ENCODE measurements at regions not wholly inside any gene's neighbourhood (a gene's known extent, or its start where the extent isn't known, plus 50 kb on each side); places are given as distances from the start of the nearest gene placed in this dataset.

DNA sequence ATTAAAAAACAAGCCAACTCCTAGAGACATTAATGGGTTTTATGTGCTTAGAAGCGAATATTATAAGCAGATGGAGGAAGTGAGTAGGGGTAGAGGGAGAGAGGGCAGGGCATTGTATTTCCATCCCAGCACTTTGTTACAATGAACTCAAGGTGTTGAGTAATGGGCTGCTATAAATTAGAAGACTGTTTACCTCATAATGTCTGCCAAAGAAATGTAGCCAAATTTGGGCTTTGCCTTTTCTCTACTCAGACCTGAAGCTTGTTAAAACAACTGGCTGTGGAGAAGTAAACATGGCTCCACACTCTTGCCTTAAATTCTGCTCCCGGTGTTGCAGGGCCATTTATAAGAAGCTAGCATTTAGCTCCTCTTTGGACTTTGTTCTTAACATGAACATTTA is 134.7 kb downstream of the PMP22 start:
- TF ChIP-seq FOXP1 (CRISPR knock-in tag; IDR thresholded peaks at IDR 0.05) (no peak), TARDBP (IDR thresholded peaks at IDR 0.05) (no peak), CREB1 (IDR thresholded peaks at IDR 0.05) (no peak), CREB1 (CRISPR knock-in tag; IDR thresholded peaks at IDR 0.05) (no peak), POLR3G (IDR thresholded peaks at IDR 0.05; ENCODE audit: extremely low read depth, insufficient read length, insufficient replicate concordance) (no peak)
